Astrocyte (in vitro differentiated cells and primary cell): ENCODE measurements at regions not wholly inside any gene's neighbourhood (a gene's known extent, or its start where the extent isn't known, plus 50 kb on each side); places are given as distances from the start of the nearest gene placed in this dataset.

Experiments
- DNase-seq: peaks from one replicate; pipeline ENCODE4 v3.0.0-alpha.2; 2010; ENCODE audit warnings: low read depth
- FAIRE-seq: peaks from 2 replicates; lab custom pipeline; 2011; peaks lifted over from hg19 to GRCh38; lab: Jason Lieb, UNC
- H2AFZ ChIP-seq: 2 replicates; pipeline ENCODE4 v1.6.0; 2012; ENCODE audit warnings: low read depth, low read length, inconsistent platforms
- H3K27ac ChIP-seq: 2 replicates; pipeline ENCODE4 v1.5.1; 2011; ENCODE audit warnings: low read depth, low read length, inconsistent platforms
- H3K27me3 ChIP-seq: 2 replicates; pipeline ENCODE4 v1.6.0; 2011; ENCODE audit warnings: low read length, inconsistent platforms; ENCODE audit not compliant: insufficient read depth
- H3K36me3 ChIP-seq: 2 replicates; pipeline ENCODE4 v1.5.1; 2011; ENCODE audit warnings: low read length, inconsistent platforms; ENCODE audit not compliant: insufficient read depth
- H3K4me1 ChIP-seq: 2 replicates; pipeline ENCODE4 v1.5.1; 2011; ENCODE audit warnings: low read length, inconsistent platforms; ENCODE audit not compliant: insufficient read depth
- H3K4me2 ChIP-seq: 2 replicates; pipeline ENCODE4 v1.6.0; 2012; ENCODE audit warnings: low read length, inconsistent platforms
- H3K4me3 ChIP-seq: 2 replicates; pipeline ENCODE4 v1.5.1; 2011; ENCODE audit warnings: low read depth, mild to moderate bottlenecking, low read length, inconsistent platforms; ENCODE audit not compliant: insufficient read depth
- H3K79me2 ChIP-seq: 2 replicates; pipeline ENCODE4 v1.6.0; 2012; ENCODE audit warnings: mild to moderate bottlenecking, low read length, inconsistent platforms; ENCODE audit not compliant: insufficient read depth
- H3K9ac ChIP-seq: 2 replicates; pipeline ENCODE4 v1.6.0; 2012; ENCODE audit warnings: mild to moderate bottlenecking, low read length, inconsistent platforms
- H3K9me3 ChIP-seq: 2 replicates; pipeline ENCODE4 v1.5.1; 2012; ENCODE audit warnings: low read depth, mild to moderate bottlenecking, low read length, inconsistent platforms; ENCODE audit not compliant: insufficient read depth
- H4K20me1 ChIP-seq: 2 replicates; pipeline ENCODE4 v1.6.0; 2012; ENCODE audit warnings: low read length, inconsistent platforms; ENCODE audit not compliant: insufficient read depth
- H3K27ac Mint-ChIP-seq: one replicate; pipeline ENCODE4 v1.8.0; 2021; ENCODE audit warnings: mild to moderate bottlenecking, mixed read lengths; ENCODE audit not compliant: unreplicated experiment
- H3K27me3 Mint-ChIP-seq: one replicate; pipeline ENCODE4 v1.8.0; 2021; ENCODE audit warnings: low read depth, mixed read lengths; ENCODE audit not compliant: unreplicated experiment
- H3K36me3 Mint-ChIP-seq: one replicate; pipeline ENCODE4 v1.8.0; 2021; ENCODE audit warnings: low read depth, mixed read lengths; ENCODE audit not compliant: unreplicated experiment
- H3K4me1 Mint-ChIP-seq: one replicate; pipeline ENCODE4 v1.8.0; 2021; ENCODE audit warnings: low read depth, mixed read lengths; ENCODE audit not compliant: unreplicated experiment
- H3K4me3 Mint-ChIP-seq: one replicate; pipeline ENCODE4 v1.8.0; 2021; ENCODE audit warnings: mild to moderate bottlenecking, moderate library complexity, mixed read lengths; ENCODE audit not compliant: unreplicated experiment
- H3K9me3 Mint-ChIP-seq: one replicate; pipeline ENCODE4 v1.8.0; 2021; ENCODE audit warnings: mild to moderate bottlenecking, mixed read lengths; ENCODE audit not compliant: unreplicated experiment
- CTCF ChIP-seq: IDR thresholded peaks from 2 replicates; pipeline ENCODE4 v1.5.1; 2011; ENCODE audit warnings: low read depth, mild to moderate bottlenecking, inconsistent platforms, low read length, moderate library complexity; ENCODE audit not compliant: insufficient read depth
- EZH2 ChIP-seq: IDR thresholded peaks from 2 replicates; pipeline ENCODE4 v1.6.1; 2012; ENCODE audit warnings: mild to moderate bottlenecking, low read length, inconsistent platforms; ENCODE audit not compliant: insufficient read depth

DNA sequence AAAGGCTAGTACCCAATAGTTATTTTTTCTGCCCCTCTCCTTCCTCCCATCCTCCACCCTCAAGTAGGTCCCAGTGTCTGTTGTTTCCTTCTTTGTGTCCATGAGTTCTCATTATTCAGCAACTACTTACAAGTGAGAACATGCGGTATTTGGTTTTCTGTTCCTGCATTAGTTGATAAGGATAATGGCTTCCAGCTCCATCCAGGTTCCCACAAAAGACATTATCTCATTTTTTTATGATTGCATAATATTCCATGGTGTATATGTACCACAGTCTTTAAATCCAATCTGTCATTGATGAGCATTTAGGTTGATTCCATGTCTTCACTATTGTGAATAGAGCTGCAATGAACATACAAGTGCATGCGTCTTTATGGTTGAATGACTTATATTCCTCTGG lies 128.3 kb upstream of the ANKRD55 start:
- Histone ChIP-seq H2AFZ (no peak overlapping the region), H4K20me1 (no peaks in the 10 kb centered on the region), H3K36me3 (no peaks in the 10 kb centered on the region), H3K9me3 (no peaks in the 10 kb centered on the region), H3K4me2 (no peak overlapping the region), H3K4me1 (peaks cover 9% of the 10 kb centered on the region), H3K79me2 (no peaks in the 10 kb centered on the region), H3K27ac (no peak overlapping the region), H3K27me3 (no peaks in the 10 kb centered on the region), H3K9ac (no peak overlapping the region), H3K4me3 (no peak overlapping the region)
- no peaks in the 10 kb centered on the region for H3K36me3 Mint-ChIP-seq
- H3K27ac Mint-ChIP-seq = no peak overlapping the region
- peaks cover 18% of the 10 kb centered on the region for H3K4me1 Mint-ChIP-seq
- DNase-seq (no peak), FAIRE-seq (no peak)
- no peak for TF ChIP-seq EZH2
- no peak for TF ChIP-seq CTCF
- H3K4me3 Mint-ChIP-seq = no peak overlapping the region
- H3K9me3 Mint-ChIP-seq = peaks cover 3% of the 10 kb centered on the region
- no peaks in the 10 kb centered on the region for H3K27me3 Mint-ChIP-seq

DNA sequence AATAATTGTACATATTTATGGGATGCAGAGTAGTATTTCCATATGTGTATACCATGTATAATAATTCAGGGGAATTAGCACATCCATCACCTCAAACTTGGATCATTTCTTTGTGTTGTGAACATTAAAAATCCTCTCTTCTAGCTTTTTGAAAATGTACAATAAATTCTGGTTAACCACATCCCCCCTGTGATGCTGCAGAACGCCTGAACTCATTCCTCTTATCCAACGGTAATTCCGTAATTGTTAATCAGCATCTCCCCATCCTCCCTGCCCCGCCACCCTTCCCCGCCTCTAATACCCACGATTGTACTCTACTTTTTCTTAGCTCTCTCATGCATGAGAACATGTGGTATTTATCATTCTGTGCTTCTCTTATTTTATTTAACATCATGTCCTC lies 127.7 kb upstream of the ANKRD55 start:
- H3K9ac ChIP-seq = no peak overlapping the region
- no peak overlapping the region for H3K4me3 ChIP-seq
- no peaks in the 10 kb centered on the region for H4K20me1 ChIP-seq
- Mint-ChIP-seq H3K36me3 (no peaks in the 10 kb centered on the region), H3K9me3 (peaks cover 3% of the 10 kb centered on the region), H3K27ac (no peak overlapping the region), H3K27me3 (no peaks in the 10 kb centered on the region), H3K4me1 (peaks cover 18% of the 10 kb centered on the region), H3K4me3 (no peak overlapping the region)
- TF ChIP-seq CTCF (no peak), EZH2 (no peak)
- DNase-seq (peak; percentile 74), FAIRE-seq (no peak)
- H3K36me3 ChIP-seq = no peaks in the 10 kb centered on the region
- H3K4me1 ChIP-seq = peaks cover 9% of the 10 kb centered on the region
- no peak overlapping the region for H3K27ac ChIP-seq
- no peaks in the 10 kb centered on the region for H3K27me3 ChIP-seq
- no peaks in the 10 kb centered on the region for H3K9me3 ChIP-seq
- H3K4me2 ChIP-seq = peak overlapping the region; percentile 19
- no peak overlapping the region for H2AFZ ChIP-seq
- no peaks in the 10 kb centered on the region for H3K79me2 ChIP-seq

- H3K27ac ChIP-seq = no peak overlapping the region
- Mint-ChIP-seq H3K4me3 (no peak overlapping the region), H3K9me3 (peaks cover 3% of the 10 kb centered on the region), H3K36me3 (no peaks in the 10 kb centered on the region), H3K27ac (no peak overlapping the region), H3K4me1 (peaks cover 18% of the 10 kb centered on the region), H3K27me3 (no peaks in the 10 kb centered on the region)
- H3K9ac ChIP-seq = no peak overlapping the region
- peak overlapping the region; percentile 19 for H3K4me2 ChIP-seq
- FAIRE-seq (no peak), DNase-seq (peak; percentile 58)
- H3K4me3 ChIP-seq = no peak overlapping the region
- no peak overlapping the region for H2AFZ ChIP-seq
- H3K79me2 ChIP-seq = no peaks in the 10 kb centered on the region
- H3K9me3 ChIP-seq = no peaks in the 10 kb centered on the region
- TF ChIP-seq EZH2 = no peak
- TF ChIP-seq CTCF = no peak
- H3K27me3 ChIP-seq = no peaks in the 10 kb centered on the region
- H4K20me1 ChIP-seq = no peaks in the 10 kb centered on the region
- no peaks in the 10 kb centered on the region for H3K36me3 ChIP-seq
- peaks cover 9% of the 10 kb centered on the region for H3K4me1 ChIP-seq
Measured at GRCh38 chr5:56359809-56360685, 126.9 kb upstream of the ANKRD55 start.
